HEK293T (cell line): ENCODE measurements at regions not wholly inside any gene's neighbourhood (a gene's known extent, or its start where the extent isn't known, plus 50 kb on each side); places are given as distances from the start of the nearest gene placed in this dataset.

Source experiments
- CTCF ChIA-PET: fragments of 350-600 bp; formaldehyde crosslinking; extraction: SDS; loops from one replicate; lab custom pipeline; 2021; ENCODE audit warnings: antibody characterized with exemption, inconsistent platforms; lab: Yijun Ruan, JAX
- POLR2A ChIA-PET: fragments of 350-600 bp; formaldehyde crosslinking; extraction: SDS; loops from one replicate; lab custom pipeline; 2020; ENCODE audit warnings: antibody characterized with exemption, inconsistent platforms; lab: Yijun Ruan, JAX
- DNase-seq: peaks from one replicate; pipeline ENCODE4 v3.0.0; 2012; ENCODE audit warnings: mixed read lengths; ENCODE audit errors: extremely low spot score
- ARNT ChIP-seq: fragments of 450-650 bp; IDR thresholded peaks from 2 replicates; pipeline ENCODE4 v1.6.1; 2017; ENCODE audit warnings: mild to moderate bottlenecking
- BHLHE40 ChIP-seq: fragments of 450-650 bp; IDR thresholded peaks from 2 replicates; pipeline ENCODE4 v1.6.1; 2016; ENCODE audit warnings: mild to moderate bottlenecking, moderate library complexity, borderline replicate concordance
- CTBP1 ChIP-seq: fragments of 450-650 bp; IDR thresholded peaks from 2 replicates; pipeline ENCODE4 v1.6.1; 2016; ENCODE audit warnings: borderline replicate concordance
- ELF4 ChIP-seq: fragments of 450-650 bp; IDR thresholded peaks from 2 replicates; pipeline ENCODE4 v1.6.1; 2017; ENCODE audit warnings: antibody characterized with exemption
- FOXA1 ChIP-seq: fragments of 450-650 bp; IDR thresholded peaks from 2 replicates; pipeline ENCODE4 v1.6.1; 2016; ENCODE audit warnings: mild to moderate bottlenecking
- FOXK2 ChIP-seq: fragments of 450-650 bp; IDR thresholded peaks from 2 replicates; pipeline ENCODE4 v1.6.1; 2016; ENCODE audit warnings: mild to moderate bottlenecking
- FOXM1 ChIP-seq: fragments of 450-650 bp; IDR thresholded peaks from 2 replicates; pipeline ENCODE4 v1.6.1; 2017; ENCODE audit warnings: mild to moderate bottlenecking, borderline replicate concordance
- HDGF ChIP-seq: fragments of 450-650 bp; IDR thresholded peaks from 2 replicates; pipeline ENCODE4 v1.6.1; 2017; ENCODE audit warnings: antibody characterized with exemption, borderline replicate concordance
- L3MBTL2 ChIP-seq: fragments of 450-650 bp; conservative IDR thresholded peaks from 2 replicates; pipeline ENCODE4 v1.6.1; 2016; ENCODE audit warnings: mild to moderate bottlenecking
- LEF1 ChIP-seq: fragments of 450-650 bp; IDR thresholded peaks from 2 replicates; pipeline ENCODE4 v1.6.1; 2017; ENCODE audit warnings: mild to moderate bottlenecking, borderline replicate concordance
- NFRKB ChIP-seq: fragments of 450-650 bp; IDR thresholded peaks from 2 replicates; pipeline ENCODE4 v1.6.1; 2016; ENCODE audit warnings: mild to moderate bottlenecking, moderate library complexity
- SP1 ChIP-seq: fragments of 450-650 bp; IDR thresholded peaks from 2 replicates; pipeline ENCODE4 v1.6.1; 2017
- SUZ12 ChIP-seq: fragments of 450-650 bp; IDR thresholded peaks from 2 replicates; pipeline ENCODE4 v1.6.1; 2016; ENCODE audit warnings: mild to moderate bottlenecking
- TARDBP ChIP-seq: fragments of 450-650 bp; IDR thresholded peaks from 2 replicates; pipeline ENCODE4 v1.6.1; 2016
- ZNF384 ChIP-seq: fragments of 450-650 bp; IDR thresholded peaks from 2 replicates; pipeline ENCODE4 v1.6.1; 2016
- TF ChIP-seq, protein P1 (sequence below): fragments of 450-650 bp; IDR thresholded peaks from 2 replicates; pipeline ENCODE4 v1.6.1; 2016

DNA sequence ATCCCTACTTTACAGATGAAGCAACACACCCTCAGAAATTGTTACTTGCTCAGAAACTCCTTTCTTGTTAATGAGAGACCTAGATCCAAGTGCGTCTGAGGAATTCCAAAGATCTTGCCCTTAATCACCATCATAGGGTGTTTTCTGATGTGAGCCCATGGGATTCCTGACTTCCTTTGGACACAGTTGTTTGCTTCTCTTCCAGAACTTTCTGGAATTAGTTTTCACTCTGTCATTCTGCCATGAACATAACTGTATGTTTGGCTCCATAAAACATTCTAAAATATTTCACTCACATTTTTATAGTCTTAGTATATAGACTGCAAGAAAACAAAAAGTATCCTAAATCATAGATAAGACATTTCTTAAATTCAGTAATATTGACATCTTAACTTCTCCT lies 593.9 kb upstream of the SOX11 start:
- DNase-seq: no peak
- TF ChIP-seq ZNF384 (no peak), L3MBTL2 (no peak)
- ChIA-PET CTCF (no interaction called here), POLR2A (no interaction called here)

DNA sequence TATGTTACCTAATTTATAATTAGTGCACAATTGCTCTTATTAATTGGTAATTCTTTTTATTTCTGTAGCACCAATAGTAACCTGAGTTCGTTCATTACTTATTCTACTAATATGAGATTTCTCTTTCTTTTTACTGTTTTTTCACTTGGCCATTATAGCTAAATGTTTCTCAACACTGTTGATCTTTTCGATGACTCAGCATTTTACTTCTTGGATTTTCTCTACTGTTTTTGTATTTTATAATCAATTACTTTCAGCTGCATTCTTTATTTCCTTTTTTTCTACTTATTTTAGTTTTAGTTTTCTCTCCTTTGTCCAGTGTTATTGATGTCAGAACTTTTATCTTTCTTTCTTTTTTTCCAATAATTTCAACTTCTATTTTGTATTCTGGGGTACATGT lies 589.4 kb upstream of the SOX11 start:
- ChIA-PET CTCF (no interaction called here), POLR2A (no interaction called here)
- TF ChIP-seq HDGF (no peak), FOXA1 (no peak), SUZ12 (no peak), FOXM1 (no peak)
- DNase-seq: no peak

DNA sequence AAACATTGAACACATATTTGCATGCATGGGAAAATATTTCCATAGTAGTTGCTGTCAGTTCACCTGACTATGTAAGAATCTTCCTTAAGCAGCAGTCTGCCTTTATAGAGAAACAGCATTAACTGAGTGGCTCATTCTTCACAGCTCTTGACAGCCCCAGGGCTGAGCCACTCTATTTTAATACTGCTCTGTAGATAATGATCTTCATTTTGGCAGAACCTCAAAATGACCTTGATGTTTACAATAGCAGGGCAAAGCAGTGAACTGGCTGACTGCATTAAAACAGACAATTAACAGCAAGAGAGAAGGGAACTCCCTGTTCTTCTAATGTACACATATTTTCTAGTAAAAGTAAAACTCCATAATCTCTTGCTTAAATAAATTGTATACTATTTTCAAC lies 580.6 kb upstream of the SOX11 start:
- CTCF ChIA-PET: no interaction called here
- TF ChIP-seq ARNT: no peak
- TF ChIP-seq FOXK2: no peak
- TF ChIP-seq ELF4: no peak
- TF ChIP-seq CTBP1: no peak
- no peak for TF ChIP-seq LEF1
- TF ChIP-seq, protein P1, sequence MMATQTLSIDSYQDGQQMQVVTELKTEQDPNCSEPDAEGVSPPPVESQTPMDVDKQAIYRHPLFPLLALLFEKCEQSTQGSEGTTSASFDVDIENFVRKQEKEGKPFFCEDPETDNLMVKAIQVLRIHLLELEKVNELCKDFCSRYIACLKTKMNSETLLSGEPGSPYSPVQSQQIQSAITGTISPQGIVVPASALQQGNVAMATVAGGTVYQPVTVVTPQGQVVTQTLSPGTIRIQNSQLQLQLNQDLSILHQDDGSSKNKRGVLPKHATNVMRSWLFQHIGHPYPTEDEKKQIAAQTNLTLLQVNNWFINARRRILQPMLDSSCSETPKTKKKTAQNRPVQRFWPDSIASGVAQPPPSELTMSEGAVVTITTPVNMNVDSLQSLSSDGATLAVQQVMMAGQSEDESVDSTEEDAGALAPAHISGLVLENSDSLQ: no peak
- no peak for TF ChIP-seq SUZ12
- no peak for TF ChIP-seq SP1
- POLR2A ChIA-PET: no interaction called here
- no peak for DNase-seq

DNA sequence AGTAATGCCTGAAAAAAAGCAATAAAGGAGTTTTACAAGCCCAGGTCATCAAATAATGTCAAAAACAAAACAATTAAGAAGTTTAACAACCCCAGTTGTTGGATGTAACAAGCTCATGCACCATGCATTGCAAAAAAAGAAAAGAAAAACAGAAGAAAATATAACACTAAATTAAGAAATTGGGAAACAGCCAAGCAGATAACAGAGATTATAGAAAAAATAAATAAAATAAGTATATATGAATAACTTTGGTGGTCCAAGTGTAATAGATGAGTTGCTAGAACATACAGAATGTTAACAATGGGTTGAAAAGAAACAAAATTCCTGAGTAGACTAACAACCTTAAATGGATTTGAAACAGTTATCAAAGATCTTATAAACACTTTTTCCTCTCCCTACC lies 573.1 kb upstream of the SOX11 start:
- TF ChIP-seq TARDBP (no peak), LEF1 (no peak), FOXK2 (no peak), SUZ12 (no peak), ARNT (no peak), HDGF (no peak)
- TF ChIP-seq, protein P1: no peak
- no peak for DNase-seq
- POLR2A ChIA-PET: no interaction called here
- CTCF ChIA-PET: no interaction called here

DNA sequence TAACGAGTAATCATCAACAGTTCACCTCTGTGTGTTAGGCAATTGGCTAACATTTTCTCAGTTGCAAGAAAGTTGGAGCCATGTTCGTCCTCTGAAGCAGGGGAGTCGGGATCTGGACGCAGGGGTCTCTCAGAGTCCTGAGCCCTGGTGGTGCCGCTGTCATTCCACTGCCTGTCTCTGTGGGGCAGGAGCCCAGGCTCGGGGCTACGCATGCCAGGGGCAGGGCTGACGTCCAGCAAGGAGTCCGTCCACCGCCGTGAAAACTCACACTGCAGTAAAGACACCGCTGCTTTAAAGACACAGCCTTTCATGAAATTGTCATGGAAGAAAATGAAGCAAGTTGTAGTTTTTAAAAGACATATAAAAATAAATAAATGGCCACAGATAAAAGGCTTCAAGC lies 571.1 kb upstream of the SOX11 start:
- DNase-seq: no peak
- POLR2A ChIA-PET: no interaction called here
- CTCF ChIA-PET: no interaction called here
- TF ChIP-seq CTBP1: no peak
- no peak for TF ChIP-seq ZNF384
- TF ChIP-seq, protein P1: no peak
- no peak for TF ChIP-seq FOXM1
- TF ChIP-seq ELF4: no peak
- no peak for TF ChIP-seq HDGF
- no peak for TF ChIP-seq BHLHE40
- TF ChIP-seq ARNT: no peak
- no peak for TF ChIP-seq NFRKB
- TF ChIP-seq FOXA1: no peak
- TF ChIP-seq SP1: no peak
- TF ChIP-seq LEF1: no peak
- no peak for TF ChIP-seq L3MBTL2
- no peak for TF ChIP-seq FOXK2
- TF ChIP-seq SUZ12: no peak
- TF ChIP-seq TARDBP: no peak

DNA sequence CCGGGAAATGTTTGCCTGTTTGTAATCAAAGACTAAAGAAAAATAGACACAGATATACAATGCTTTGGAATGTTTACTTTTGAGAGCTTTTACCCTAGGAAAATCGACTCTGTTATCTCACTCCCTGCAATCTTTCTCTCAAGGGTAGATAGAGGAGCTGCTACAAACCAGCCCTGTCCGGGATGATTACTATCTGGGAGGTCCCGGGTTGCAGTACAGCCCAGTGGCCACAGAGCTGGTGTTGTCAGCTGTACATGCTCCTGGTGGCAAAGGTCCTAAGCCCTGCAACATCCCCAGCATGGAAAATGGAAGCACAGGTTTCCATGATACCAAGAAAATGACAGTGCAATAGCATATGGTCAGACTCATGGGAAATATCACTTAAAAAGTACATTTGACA lies 570.5 kb upstream of the SOX11 start:
- POLR2A ChIA-PET: no interaction called here

DNA sequence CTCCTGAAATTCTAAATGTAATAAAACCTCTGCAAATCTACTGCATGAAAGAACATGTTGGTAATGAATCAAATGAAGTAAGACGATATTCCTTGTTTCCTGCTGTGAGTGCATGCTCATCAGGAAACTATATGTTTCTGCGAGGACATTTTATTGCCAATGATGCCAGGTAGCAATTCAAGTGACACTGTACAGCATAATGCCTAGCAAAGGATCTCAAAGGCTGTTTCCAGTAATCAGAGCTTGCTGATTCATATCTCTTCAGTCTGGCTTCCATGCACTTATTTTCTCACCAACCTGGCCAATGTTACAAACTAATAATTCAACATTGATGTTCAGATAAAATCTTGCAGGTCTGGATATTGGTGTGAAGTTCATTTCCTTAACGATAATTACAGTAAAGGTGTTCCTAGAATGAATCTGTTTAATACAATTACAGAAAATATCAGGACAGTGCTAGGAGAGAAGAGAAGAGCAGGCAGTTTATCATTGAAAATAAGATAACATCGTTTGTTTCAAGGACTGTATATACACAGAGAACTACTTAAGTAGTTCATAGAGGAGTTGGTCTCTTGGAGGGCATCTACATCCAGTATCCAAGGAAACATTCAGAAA lies 568.5 kb upstream of the SOX11 start:
- CTCF ChIA-PET: no interaction called here
- POLR2A ChIA-PET: no interaction called here
- DNase-seq: no peak
- TF ChIP-seq FOXM1 (no peak), SP1 (no peak), ZNF384 (no peak)
- TF ChIP-seq, protein P1: no peak

More for the DNA sequence above, 570.5 kb upstream of the SOX11 start:
- CTCF ChIA-PET: no interaction called here
- peak; percentile 16 for DNase-seq
- TF ChIP-seq SUZ12 (no peak), HDGF (no peak), FOXM1 (no peak), FOXK2 (no peak), ELF4 (no peak)
